Kidney epithelial cell (primary cell): ENCODE measurements at regions not wholly inside any gene's neighbourhood (a gene's known extent, or its start where the extent isn't known, plus 50 kb on each side); places are given as distances from the start of the nearest gene placed in this dataset.

ENCODE experiments used
- DNase-seq: peaks from one replicate; pipeline ENCODE4 v3.0.0-alpha.2; 2010; ENCODE audit warnings: low read depth
- H3K27me3 ChIP-seq: 2 replicates; pipeline ENCODE4 v1.6.0; 2011; ENCODE audit warnings: low read length; ENCODE audit not compliant: control insufficient read depth, insufficient read depth
- H3K36me3 ChIP-seq: 2 replicates; pipeline ENCODE4 v1.5.1; 2011; ENCODE audit warnings: low read length; ENCODE audit not compliant: control insufficient read depth, insufficient read depth
- H3K4me3 ChIP-seq: 2 replicates; pipeline ENCODE4 v1.5.1; 2011; ENCODE audit warnings: low read depth, mild to moderate bottlenecking, control low read depth, low read length
- TF ChIP-seq, protein P1 (sequence below): IDR thresholded peaks from 2 replicates; pipeline ENCODE4 v1.5.1; 2011; ENCODE audit warnings: mild to moderate bottlenecking, moderate library complexity, low read length, control low read depth, inconsistent platforms; ENCODE audit not compliant: insufficient read depth, poor library complexity, severe bottlenecking

DNA sequence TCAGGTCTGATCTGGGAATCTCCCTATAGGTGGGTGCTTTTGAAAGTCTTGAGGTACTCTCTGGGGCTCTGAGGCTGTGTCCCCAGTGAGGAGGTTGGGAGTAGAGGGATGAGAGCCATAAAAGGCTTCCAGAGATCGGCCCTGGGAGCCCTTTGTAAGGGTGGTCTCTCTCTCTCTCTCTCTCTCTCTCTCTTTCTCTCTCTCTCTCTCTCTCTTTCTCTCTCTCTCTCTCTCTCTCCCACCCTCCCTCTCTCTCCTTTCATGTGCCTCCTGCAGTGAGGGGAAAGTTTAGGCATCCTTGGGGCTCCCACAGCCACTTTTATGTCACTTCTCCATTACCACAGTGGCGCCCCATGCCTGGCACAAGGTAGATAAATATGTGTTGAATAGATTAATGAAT lies 271.3 kb upstream of the N4BP1 start:
- no peak for DNase-seq
- Histone ChIP-seq H3K36me3 (no peaks in the 10 kb centered on the region), H3K27me3 (no peaks in the 10 kb centered on the region), H3K4me3 (no peak overlapping the region)
- TF ChIP-seq, protein P1, sequence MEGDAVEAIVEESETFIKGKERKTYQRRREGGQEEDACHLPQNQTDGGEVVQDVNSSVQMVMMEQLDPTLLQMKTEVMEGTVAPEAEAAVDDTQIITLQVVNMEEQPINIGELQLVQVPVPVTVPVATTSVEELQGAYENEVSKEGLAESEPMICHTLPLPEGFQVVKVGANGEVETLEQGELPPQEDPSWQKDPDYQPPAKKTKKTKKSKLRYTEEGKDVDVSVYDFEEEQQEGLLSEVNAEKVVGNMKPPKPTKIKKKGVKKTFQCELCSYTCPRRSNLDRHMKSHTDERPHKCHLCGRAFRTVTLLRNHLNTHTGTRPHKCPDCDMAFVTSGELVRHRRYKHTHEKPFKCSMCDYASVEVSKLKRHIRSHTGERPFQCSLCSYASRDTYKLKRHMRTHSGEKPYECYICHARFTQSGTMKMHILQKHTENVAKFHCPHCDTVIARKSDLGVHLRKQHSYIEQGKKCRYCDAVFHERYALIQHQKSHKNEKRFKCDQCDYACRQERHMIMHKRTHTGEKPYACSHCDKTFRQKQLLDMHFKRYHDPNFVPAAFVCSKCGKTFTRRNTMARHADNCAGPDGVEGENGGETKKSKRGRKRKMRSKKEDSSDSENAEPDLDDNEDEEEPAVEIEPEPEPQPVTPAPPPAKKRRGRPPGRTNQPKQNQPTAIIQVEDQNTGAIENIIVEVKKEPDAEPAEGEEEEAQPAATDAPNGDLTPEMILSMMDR, result no peak

DNA sequence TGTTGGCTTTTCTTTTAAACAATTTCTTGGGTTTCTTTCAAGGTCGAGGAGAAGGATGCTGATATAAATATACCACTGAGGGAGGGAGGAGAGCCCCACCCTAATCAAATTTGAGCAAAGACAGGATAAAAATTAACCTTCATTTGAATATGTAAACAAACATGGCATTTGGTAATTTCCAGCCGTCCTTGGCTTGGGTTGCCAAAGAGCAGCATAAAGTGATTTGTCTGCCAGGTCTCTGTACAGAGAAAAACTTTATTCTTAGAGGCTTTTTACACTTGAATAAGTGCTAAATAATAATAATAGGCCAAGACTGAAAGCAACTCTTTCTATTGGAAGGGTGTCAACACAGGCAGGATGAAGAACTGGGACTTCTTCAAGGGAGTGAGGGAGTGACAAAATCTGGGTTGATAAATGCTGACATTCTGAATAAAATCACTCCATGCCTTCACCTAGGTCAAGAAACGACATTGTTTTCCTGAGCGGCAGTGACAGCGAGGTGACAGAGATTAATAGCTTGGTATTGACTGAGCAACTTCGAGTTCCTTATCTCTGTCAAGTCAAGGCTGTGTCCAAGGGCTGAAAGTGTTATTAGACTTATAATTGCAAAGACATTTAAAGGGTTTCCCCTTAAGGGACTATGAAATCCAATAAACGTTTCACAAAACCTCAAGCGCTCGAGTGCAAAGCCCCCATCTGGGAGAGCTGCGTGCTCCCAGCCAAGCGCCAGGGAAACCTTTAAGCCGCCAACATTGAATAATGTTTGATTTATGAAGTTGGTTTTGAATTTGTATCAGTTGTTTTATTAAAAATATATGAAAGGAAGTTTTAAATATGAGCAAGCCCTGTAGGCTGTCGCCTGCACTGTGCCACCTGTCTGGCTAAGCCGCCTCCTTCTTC lies 269.5 kb upstream of the N4BP1 start:
- no peak for DNase-seq
- Histone ChIP-seq H3K27me3 (no peaks in the 10 kb centered on the region), H3K36me3 (no peaks in the 10 kb centered on the region), H3K4me3 (no peak overlapping the region)
- TF ChIP-seq, protein P1, result no peak

DNA sequence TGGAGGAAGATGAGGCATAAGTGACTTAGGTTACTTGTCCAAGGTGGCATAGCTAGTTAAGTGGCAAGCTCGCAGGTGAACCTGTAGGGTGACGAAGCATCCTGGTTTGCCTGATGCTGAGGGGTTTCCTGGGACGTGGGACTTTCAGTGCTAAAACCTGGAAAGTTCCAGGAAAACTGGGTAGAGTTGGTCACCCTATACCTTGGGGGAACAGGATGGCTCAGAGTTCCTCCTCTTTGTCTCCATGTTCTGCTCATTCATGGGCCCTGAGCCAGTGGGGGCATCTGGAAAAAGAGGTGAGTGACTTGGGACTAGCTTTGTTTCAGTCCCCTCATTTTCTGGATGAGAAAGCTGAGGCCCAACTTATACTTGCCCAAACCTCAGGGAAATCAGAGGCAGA lies 268.0 kb upstream of the N4BP1 start:
- Histone ChIP-seq H3K36me3 (no peaks in the 10 kb centered on the region), H3K27me3 (no peaks in the 10 kb centered on the region), H3K4me3 (no peak overlapping the region)
- TF ChIP-seq, protein P1, result no peak
- DNase-seq, result no peak

DNA sequence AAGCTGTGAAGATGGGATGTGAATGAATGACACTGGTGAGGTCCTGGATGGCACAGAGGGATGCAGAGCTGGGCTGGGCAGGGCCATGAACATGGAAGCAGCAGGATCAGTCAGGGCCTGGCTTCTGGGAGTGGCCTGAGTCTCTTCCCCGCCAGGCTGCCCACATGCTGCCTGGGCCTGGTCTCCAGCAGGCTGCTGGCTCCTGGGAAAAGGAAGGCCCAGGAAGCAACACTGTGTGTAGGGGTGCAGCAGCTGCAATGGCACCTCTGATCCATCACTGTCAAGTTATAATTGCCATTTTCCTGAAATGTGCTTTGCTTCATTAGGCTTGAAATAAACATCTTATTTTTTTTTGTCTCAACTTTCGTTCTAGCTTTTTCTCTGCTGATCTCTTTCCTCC lies 260.2 kb upstream of the N4BP1 start:
- no peak for DNase-seq
- no peaks in the 10 kb centered on the region for H3K36me3 ChIP-seq
- TF ChIP-seq, protein P1, result no peak
- no peak overlapping the region for H3K4me3 ChIP-seq
- no peaks in the 10 kb centered on the region for H3K27me3 ChIP-seq

DNA sequence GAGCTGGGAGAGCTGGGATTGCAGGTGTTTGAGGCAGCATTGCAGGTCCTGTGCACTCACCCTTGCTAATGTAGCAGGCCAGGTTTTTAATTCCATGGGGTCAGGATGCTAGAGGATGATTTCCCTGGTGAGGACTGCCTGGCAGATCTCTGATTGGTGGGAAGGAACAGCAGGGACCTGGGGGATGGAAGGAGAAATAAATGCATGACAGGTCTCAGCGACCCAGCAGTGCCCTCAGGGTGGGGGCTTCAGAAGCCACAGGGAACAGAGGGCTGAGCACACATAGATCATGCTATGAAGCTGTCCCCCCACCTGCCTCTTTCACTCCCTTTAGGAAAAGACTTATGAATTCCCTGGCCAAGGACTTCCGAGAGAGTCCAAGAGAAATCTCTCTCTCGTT lies 255.5 kb upstream of the N4BP1 start:
- no peak overlapping the region for H3K4me3 ChIP-seq
- TF ChIP-seq, protein P1, result no peak
- no peak for DNase-seq
- no peaks in the 10 kb centered on the region for H3K36me3 ChIP-seq
- no peaks in the 10 kb centered on the region for H3K27me3 ChIP-seq

DNA sequence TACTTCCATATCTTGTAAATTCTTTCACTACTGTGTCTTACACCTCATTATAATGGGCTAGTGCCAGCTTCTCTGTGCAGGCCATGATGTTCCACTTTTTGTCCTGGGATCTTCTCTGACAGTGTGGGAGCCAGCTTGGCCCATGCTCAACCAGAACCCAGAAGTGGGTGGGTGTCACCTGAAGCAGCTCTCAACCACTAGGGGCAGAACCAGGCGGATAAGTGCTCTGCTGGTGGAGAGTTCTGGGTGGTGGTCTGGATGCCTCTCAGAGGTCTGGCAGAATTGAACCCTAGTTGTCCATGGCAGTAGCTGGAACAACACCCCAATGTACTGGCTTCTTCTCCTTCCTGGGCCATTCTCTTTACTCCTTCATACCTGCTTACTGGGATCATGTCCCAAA lies 254.1 kb upstream of the N4BP1 start:
- Histone ChIP-seq H3K4me3 (no peak overlapping the region), H3K27me3 (no peaks in the 10 kb centered on the region), H3K36me3 (no peaks in the 10 kb centered on the region)
- no peak for DNase-seq
- TF ChIP-seq, protein P1, result no peak
